HG02973 (cell line): ENCODE measurements at regions not wholly inside any gene's neighbourhood (a gene's known extent, or its start where the extent isn't known, plus 50 kb on each side); places are given as distances from the start of the nearest gene placed in this dataset.
"Not testable (repeated sequence)": the region's sequence is repeated elsewhere in the genome, so short reads cannot be mapped to it uniquely, and the experiment has no call there.

Experiments used
- ATAC-seq: cut with Tn5 transposase; IDR thresholded peaks from one replicate; pipeline ENCODE4 v1.9.1; 2021; ENCODE audit warnings: moderate library complexity; ENCODE audit not compliant: unreplicated experiment

- ATAC-seq, result no peak
Measured at GRCh38 chr2:12017499-12018157, 271.2 kb downstream of the LPIN1 start.

GRCh38 chr2:12018726-12019125 is 272.3 kb downstream of the LPIN1 start:
- ATAC-seq, result not testable (repeated sequence)

GRCh38 chr2:12020833-12021469 is 274.5 kb downstream of the LPIN1 start:
- no peak for ATAC-seq

GRCh38 chr2:12024197-12024907 is 277.9 kb downstream of the LPIN1 start:
- ATAC-seq, result not testable (repeated sequence)

- no peak for ATAC-seq
Measured at GRCh38 chr2:12027136-12027535, 280.7 kb downstream of the LPIN1 start.

GRCh38 chr2:12031866-12032265 is 285.4 kb downstream of the LPIN1 start:
- ATAC-seq, result no peak

- ATAC-seq, result peak; percentile 68
Measured at GRCh38 chr2:12032398-12032797, 286.0 kb downstream of the LPIN1 start.

- ATAC-seq, result no peak
Measured at GRCh38 chr2:12032975-12033374, 286.5 kb downstream of the LPIN1 start.

GRCh38 chr2:12033494-12033893 is 287.1 kb downstream of the LPIN1 start:
- no peak for ATAC-seq

- no peak for ATAC-seq
Measured at GRCh38 chr2:12034382-12034781, 287.9 kb downstream of the LPIN1 start.

- no peak for ATAC-seq
Measured at GRCh38 chr2:12035029-12035720, 288.7 kb downstream of the LPIN1 start.

GRCh38 chr2:12035956-12036639 is 289.7 kb downstream of the LPIN1 start:
- no peak for ATAC-seq

- no peak for ATAC-seq
Measured at GRCh38 chr2:12036640-12036983, 290.2 kb downstream of the LPIN1 start.

- ATAC-seq, result no peak
Measured at GRCh38 chr2:12037301-12037700, 290.9 kb downstream of the LPIN1 start.

- no peak for ATAC-seq
Measured at GRCh38 chr2:12041236-12041635, 294.8 kb downstream of the LPIN1 start.

GRCh38 chr2:12043131-12043530 is 296.7 kb downstream of the LPIN1 start:
- no peak for ATAC-seq

- no peak for ATAC-seq
Measured at GRCh38 chr2:12044857-12045256, 298.4 kb downstream of the LPIN1 start.

GRCh38 chr2:12045864-12046291 is 299.4 kb downstream of the LPIN1 start:
- peak; percentile 63 for ATAC-seq

- ATAC-seq, result no peak
Measured at GRCh38 chr2:12046641-12047040, 300.2 kb downstream of the LPIN1 start.

- no peak for ATAC-seq
Measured at GRCh38 chr2:12047761-12048160, 301.3 kb downstream of the LPIN1 start.

GRCh38 chr2:12048550-12048949 is 302.1 kb downstream of the LPIN1 start:
- ATAC-seq, result no peak
